ENCODE measurements at regions not wholly inside any gene's neighbourhood (a gene's known extent, or its start where the extent isn't known, plus 50 kb on each side); places are given as distances from the start of the nearest gene placed in this dataset.

DNA sequence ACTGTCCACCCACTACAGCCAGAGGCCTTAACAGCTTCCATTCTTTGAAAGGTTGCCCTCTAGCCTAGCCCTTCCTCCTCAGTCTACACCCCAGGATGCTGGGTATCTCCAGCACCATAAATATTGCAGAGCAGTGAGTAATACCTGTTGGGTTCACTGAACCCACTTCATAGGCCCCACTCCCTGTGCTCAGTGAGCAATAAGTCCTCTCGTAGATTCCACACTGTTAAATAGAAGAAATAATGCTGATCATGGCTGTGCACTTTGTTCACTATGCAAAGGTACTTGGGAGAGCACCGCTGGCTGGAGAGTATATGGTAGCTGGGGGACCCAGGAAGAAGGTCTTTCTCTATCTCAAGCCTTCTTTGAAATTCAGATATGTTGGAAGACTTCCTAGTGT is 87.3 kb downstream of the RSPH3 start:
- H3K27me3 ChIP-seq (replicated peaks; ENCODE audit: insufficient read depth) = no peaks in the 10 kb centered on the region; the same call in 1 of the 2 replicates
- WGBS, 2 experiments (ENCODE audit: low coverage in 1 of 2, low lambda C conversion rate in 2 of 2, missing lambda C conversion rate in 2 of 2) = 78 to 87% methylated on average over 2 of the region's 2 CpGs
- H3K4me1 ChIP-seq (ENCODE audit: insufficient read depth) = no peaks in the 10 kb centered on the region
- no peak overlapping the region for H3K4me3 ChIP-seq
- H3K79me2 ChIP-seq (ENCODE audit: insufficient read depth) = no peaks in the 10 kb centered on the region
- in situ Hi-C loops (cut with MboI) = no loop called here
- H3F3A ChIP-seq (ENCODE audit: insufficient read depth) = no peaks in the 10 kb centered on the region
- H3K27ac ChIP-seq = no peak overlapping the region
- H3K36me3 ChIP-seq (ENCODE audit: low read depth) = no peaks in the 10 kb centered on the region
- no peak overlapping the region for H2AFZ ChIP-seq
- no peak for DNase-seq
- H3K9me2 ChIP-seq (ENCODE audit: insufficient read depth) = no peaks in the 10 kb centered on the region
- H3K9ac ChIP-seq = no peak overlapping the region
- no peak overlapping the region for H3K4me2 ChIP-seq (ENCODE audit: unreplicated experiment)
- no peaks in the 10 kb centered on the region for H4K20me1 ChIP-seq (ENCODE audit: insufficient read depth)
- no peaks in the 10 kb centered on the region for H3K9me3 ChIP-seq (ENCODE audit: low read depth)
- no peak for TF ChIP-seq EZH2phosphoT487 (IDR thresholded peaks at IDR 0.05; ENCODE audit: insufficient read depth, low read depth)
- no peak for TF ChIP-seq EZH2 (IDR thresholded peaks at IDR 0.05; ENCODE audit: insufficient read depth, poor library complexity, severe bottlenecking)

DNA sequence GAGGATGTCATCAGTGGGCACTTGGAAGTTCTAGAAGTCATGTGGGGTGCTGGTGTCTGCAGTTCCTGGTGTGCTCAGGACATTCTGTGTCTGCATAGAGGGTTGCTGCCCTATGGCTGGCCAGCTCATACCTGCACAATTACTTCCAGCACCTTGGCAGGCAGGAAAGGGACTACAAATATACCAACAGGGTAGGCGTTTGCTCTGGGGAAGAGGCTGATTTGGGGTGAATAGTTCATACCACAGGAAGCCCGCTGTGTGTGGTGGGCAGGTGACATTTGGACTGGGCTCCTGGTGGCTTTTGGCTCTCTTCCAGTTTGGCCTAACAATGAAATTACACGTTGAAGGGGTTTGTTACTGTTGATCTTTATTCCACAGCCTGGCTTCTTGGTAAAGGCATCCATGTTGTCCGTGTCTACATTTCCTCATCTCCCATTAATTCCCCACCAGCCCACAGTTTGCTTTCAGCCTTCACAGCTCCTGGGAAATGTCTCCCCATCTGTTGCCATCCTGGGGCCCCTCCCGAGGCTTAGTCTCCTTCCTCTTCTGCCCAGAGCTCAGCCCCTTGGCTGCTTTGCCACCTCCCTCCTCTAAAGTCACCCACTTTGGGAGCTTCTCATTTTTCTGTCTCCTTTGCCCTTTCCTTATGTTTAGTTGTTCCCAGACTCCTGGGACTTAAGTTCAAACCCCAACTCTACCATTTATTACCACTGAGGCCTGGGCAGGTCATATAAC is 88.1 kb downstream of the RSPH3 start:
- Histone ChIP-seq H3F3A (ENCODE audit: insufficient read depth) (no peaks in the 10 kb centered on the region), H3K9me2 (ENCODE audit: insufficient read depth) (no peaks in the 10 kb centered on the region), H3K27ac (no peak overlapping the region), H3K4me2 (ENCODE audit: unreplicated experiment) (no peak overlapping the region), H3K9me3 (ENCODE audit: low read depth) (no peaks in the 10 kb centered on the region), H2AFZ (no peak overlapping the region), H3K9ac (no peak overlapping the region), H3K36me3 (ENCODE audit: low read depth) (no peaks in the 10 kb centered on the region), H3K4me1 (ENCODE audit: insufficient read depth) (no peaks in the 10 kb centered on the region), H3K79me2 (ENCODE audit: insufficient read depth) (no peaks in the 10 kb centered on the region), H3K27me3 (replicated peaks; ENCODE audit: insufficient read depth) (no peaks in the 10 kb centered on the region; the same call in 1 of the 2 replicates), H3K4me3 (no peak overlapping the region), H4K20me1 (ENCODE audit: insufficient read depth) (no peaks in the 10 kb centered on the region)
- TF ChIP-seq EZH2 (IDR thresholded peaks at IDR 0.05; ENCODE audit: insufficient read depth, poor library complexity, severe bottlenecking) = no peak
- no peak for TF ChIP-seq EZH2phosphoT487 (IDR thresholded peaks at IDR 0.05; ENCODE audit: insufficient read depth, low read depth)
- DNase-seq = no peak
- in situ Hi-C loops (cut with MboI) = no loop called here
- WGBS, 2 experiments (ENCODE audit: low coverage in 1 of 2, low lambda C conversion rate in 2 of 2, missing lambda C conversion rate in 2 of 2) = 59 to 68% methylated on average over 5 of the region's 5 CpGs

DNA sequence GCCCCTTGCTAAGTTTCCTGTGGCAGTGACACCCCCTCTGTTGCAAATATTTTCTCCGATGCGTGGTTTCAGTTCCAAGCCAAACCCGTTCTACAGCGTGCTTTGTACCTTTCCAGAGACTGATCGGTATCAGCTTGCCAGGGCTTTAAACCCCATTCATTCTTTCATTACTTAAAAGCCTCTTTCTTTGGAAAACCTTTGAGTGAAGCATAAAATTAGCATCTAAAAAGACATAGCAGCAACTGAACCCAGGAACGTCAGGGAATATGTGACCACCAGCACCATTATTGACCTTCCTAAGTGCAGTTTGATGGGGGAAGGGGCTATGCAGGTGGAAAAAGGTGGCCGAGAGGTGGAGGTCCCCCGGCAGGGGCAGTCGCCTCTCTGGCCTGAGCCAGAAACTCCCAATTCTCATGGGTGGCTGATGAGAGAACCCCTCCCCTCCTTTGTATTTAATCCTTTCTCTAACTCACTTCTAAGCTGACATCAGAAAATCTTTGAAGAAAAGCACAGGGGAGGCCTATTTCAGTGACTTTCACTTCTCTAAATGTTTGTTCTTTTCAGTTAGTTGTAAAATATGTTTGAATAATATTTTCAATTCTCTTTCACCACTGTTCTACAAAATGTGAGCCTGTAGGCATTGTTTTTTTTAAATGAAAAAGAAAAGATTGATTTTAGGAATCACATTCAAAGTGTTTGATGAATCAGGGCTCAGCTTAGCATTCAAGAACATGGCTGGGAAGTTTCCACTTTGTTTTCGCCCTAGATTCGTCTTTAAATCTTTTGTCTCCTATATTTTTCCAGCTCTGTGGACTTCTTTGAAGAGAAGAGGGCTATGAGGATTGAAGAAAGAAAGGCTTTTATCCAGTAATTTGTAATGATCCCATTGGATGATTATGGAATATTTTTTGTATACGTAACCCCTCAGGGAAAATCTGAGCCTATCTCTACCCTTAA is 89.2 kb downstream of the RSPH3 start:
- Histone ChIP-seq H3K36me3 (ENCODE audit: low read depth) (no peaks in the 10 kb centered on the region), H3K9me2 (ENCODE audit: insufficient read depth) (no peaks in the 10 kb centered on the region), H2AFZ (no peak overlapping the region), H3K4me3 (no peak overlapping the region), H3K9me3 (ENCODE audit: low read depth) (peaks cover 2% of the 10 kb centered on the region), H3K27ac (no peak overlapping the region), H3K4me1 (ENCODE audit: insufficient read depth) (no peaks in the 10 kb centered on the region), H3K79me2 (ENCODE audit: insufficient read depth) (no peaks in the 10 kb centered on the region), H3K9ac (no peak overlapping the region), H3K4me2 (ENCODE audit: unreplicated experiment) (no peak overlapping the region), H4K20me1 (ENCODE audit: insufficient read depth) (no peaks in the 10 kb centered on the region), H3F3A (ENCODE audit: insufficient read depth) (no peaks in the 10 kb centered on the region), H3K27me3 (replicated peaks; ENCODE audit: insufficient read depth) (no peaks in the 10 kb centered on the region; the same call in 1 of the 2 replicates)
- in situ Hi-C loops (cut with MboI) = no loop called here
- no peak for DNase-seq
- TF ChIP-seq EZH2 (IDR thresholded peaks at IDR 0.05; ENCODE audit: insufficient read depth, poor library complexity, severe bottlenecking) (no peak), EZH2phosphoT487 (IDR thresholded peaks at IDR 0.05; ENCODE audit: insufficient read depth, low read depth) (no peak)
- 63% methylated on average over 12 of the region's 12 CpGs for WGBS, 2 experiments (ENCODE audit: low coverage in 1 of 2, low lambda C conversion rate in 2 of 2, missing lambda C conversion rate in 2 of 2)

DNA sequence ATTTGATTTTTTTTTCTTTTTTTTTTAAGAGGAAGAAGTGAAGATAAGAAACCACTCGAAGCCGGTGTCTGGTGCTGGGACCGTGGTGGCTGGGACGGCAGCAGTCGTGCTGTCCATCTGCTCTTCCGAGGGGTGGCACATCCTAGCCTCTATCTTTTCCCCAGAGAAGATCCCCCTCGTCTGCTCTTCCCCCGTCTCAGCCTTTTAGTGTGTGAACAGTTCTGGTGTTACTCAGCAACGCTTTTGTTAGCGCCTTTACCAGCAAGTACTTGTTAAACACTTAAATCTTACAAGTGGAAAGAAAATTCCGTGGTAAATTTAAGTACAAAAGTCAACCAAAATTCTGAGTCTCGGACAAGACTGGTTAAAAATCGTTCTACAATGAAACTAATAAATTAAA is 90.1 kb downstream of the RSPH3 start:
- H3K9ac ChIP-seq = no peak overlapping the region
- in situ Hi-C loops (cut with MboI) = no loop called here

More for the DNA sequence above, 90.1 kb downstream of the RSPH3 start:
- 38 to 40% methylated on average over 13 of the region's 13 CpGs for WGBS, 2 experiments (ENCODE audit: low coverage in 1 of 2, low lambda C conversion rate in 2 of 2, missing lambda C conversion rate in 2 of 2)
- Histone ChIP-seq H3K9me3 (ENCODE audit: low read depth) (peaks cover 5% of the 10 kb centered on the region), H3K4me1 (ENCODE audit: insufficient read depth) (no peaks in the 10 kb centered on the region), H3K27ac (no peak overlapping the region), H3K36me3 (ENCODE audit: low read depth) (no peaks in the 10 kb centered on the region), H4K20me1 (ENCODE audit: insufficient read depth) (no peaks in the 10 kb centered on the region), H2AFZ (no peak overlapping the region), H3F3A (ENCODE audit: insufficient read depth) (no peaks in the 10 kb centered on the region), H3K9me2 (ENCODE audit: insufficient read depth) (no peaks in the 10 kb centered on the region), H3K79me2 (ENCODE audit: insufficient read depth) (no peaks in the 10 kb centered on the region), H3K4me2 (ENCODE audit: unreplicated experiment) (no peak overlapping the region), H3K4me3 (no peak overlapping the region), H3K27me3 (replicated peaks; ENCODE audit: insufficient read depth) (no peaks in the 10 kb centered on the region; the same call in 1 of the 2 replicates)
- TF ChIP-seq EZH2 (IDR thresholded peaks at IDR 0.05; ENCODE audit: insufficient read depth, poor library complexity, severe bottlenecking) (no peak), EZH2phosphoT487 (IDR thresholded peaks at IDR 0.05; ENCODE audit: insufficient read depth, low read depth) (no peak)
- DNase-seq = no peak
